ENCODE measurements at regions not wholly inside any gene's neighbourhood (a gene's known extent, or its start where the extent isn't known, plus 50 kb on each side); places are given as distances from the start of the nearest gene placed in this dataset.

DNA sequence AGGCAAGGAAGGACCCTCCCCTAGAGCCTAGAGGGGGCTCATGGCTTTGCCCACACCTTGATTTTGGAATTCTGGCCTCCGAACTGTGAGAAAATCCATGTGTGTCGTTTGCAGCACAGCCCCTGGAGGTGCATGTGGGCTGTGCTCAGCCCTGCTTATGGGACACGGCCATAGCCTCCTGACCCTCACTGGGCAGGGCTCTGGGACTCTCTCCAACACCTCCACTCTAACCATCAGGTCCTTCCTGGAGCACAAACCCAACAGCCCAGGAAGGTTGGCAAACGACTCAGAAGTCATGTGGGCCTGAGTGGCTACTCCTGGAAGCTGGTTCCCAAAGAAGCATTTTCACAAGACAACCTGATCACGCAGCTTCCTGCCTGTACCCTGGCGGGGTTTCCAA lies 144.1 kb downstream of the CTTN start:
- H3K27ac ChIP-seq (ENCODE audit: low read depth) = no peak overlapping the region
- H3K4me3 ChIP-seq = no peak overlapping the region
- peaks cover 17% of the 10 kb centered on the region for H3K4me1 ChIP-seq (ENCODE audit: insufficient read depth)
- H3K27me3 Mint-ChIP-seq (ENCODE audit: insufficient read depth, low read depth, poor library complexity) = peaks cover 23% of the 10 kb centered on the region
- no peak overlapping the region for H3K27ac Mint-ChIP-seq
- no peak overlapping the region for H3K4me2 ChIP-seq
- H3K36me3 ChIP-seq (ENCODE audit: insufficient read depth) = no peaks in the 10 kb centered on the region
- ATAC-seq = no peak
- no peak overlapping the region for H2AFZ ChIP-seq
- H3K36me3 Mint-ChIP-seq (ENCODE audit: low read depth) = peaks cover 2% of the 10 kb centered on the region; the same call in 1 of the 3 replicates
- H3K4me3 Mint-ChIP-seq = no peak overlapping the region
- H3K9me3 Mint-ChIP-seq = no peaks in the 10 kb centered on the region; the same call in 2 of the 3 replicates
- H4K20me1 ChIP-seq (replicated peaks; ENCODE audit: insufficient read depth) = no peaks in the 10 kb centered on the region; the same call in 1 of the 2 replicates
- peaks cover 27% of the 10 kb centered on the region for H3K4me1 Mint-ChIP-seq
- H3K79me2 ChIP-seq (replicated peaks; ENCODE audit: insufficient read depth) = peaks cover 4% of the 10 kb centered on the region; the same call in 1 of the 2 replicates
- TF ChIP-seq EZH2phosphoT487 (IDR thresholded peaks at IDR 0.05; ENCODE audit: unreplicated experiment) (no peak), STAT1 (IDR thresholded peaks at IDR 0.05; ENCODE audit: unreplicated experiment) (no peak), ZNF114 (CRISPR knock-in tag; IDR thresholded peaks at IDR 0.05) (no peak), EZH2 (IDR thresholded peaks at IDR 0.05; ENCODE audit: low read depth, unreplicated experiment) (no peak), POLR2AphosphoS5 (IDR thresholded peaks at IDR 0.05; ENCODE audit: low read depth) (no peak), CREB1 (CRISPR knock-in tag; IDR thresholded peaks at IDR 0.05; ENCODE audit: low read depth) (no peak), NANOG (IDR thresholded peaks at IDR 0.05; ENCODE audit: borderline replicate concordance) (no peak), ZNF331 (CRISPR knock-in tag; IDR thresholded peaks at IDR 0.05; ENCODE audit: low read depth) (no peak), JUNB (IDR thresholded peaks at IDR 0.05; ENCODE audit: unreplicated experiment) (no peak)
- TF ChIP-seq, protein P1, sequence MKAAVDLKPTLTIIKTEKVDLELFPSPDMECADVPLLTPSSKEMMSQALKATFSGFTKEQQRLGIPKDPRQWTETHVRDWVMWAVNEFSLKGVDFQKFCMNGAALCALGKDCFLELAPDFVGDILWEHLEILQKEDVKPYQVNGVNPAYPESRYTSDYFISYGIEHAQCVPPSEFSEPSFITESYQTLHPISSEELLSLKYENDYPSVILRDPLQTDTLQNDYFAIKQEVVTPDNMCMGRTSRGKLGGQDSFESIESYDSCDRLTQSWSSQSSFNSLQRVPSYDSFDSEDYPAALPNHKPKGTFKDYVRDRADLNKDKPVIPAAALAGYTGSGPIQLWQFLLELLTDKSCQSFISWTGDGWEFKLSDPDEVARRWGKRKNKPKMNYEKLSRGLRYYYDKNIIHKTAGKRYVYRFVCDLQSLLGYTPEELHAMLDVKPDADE (IDR thresholded peaks at IDR 0.05) = no peak
- TF ChIP-seq, protein P2, sequence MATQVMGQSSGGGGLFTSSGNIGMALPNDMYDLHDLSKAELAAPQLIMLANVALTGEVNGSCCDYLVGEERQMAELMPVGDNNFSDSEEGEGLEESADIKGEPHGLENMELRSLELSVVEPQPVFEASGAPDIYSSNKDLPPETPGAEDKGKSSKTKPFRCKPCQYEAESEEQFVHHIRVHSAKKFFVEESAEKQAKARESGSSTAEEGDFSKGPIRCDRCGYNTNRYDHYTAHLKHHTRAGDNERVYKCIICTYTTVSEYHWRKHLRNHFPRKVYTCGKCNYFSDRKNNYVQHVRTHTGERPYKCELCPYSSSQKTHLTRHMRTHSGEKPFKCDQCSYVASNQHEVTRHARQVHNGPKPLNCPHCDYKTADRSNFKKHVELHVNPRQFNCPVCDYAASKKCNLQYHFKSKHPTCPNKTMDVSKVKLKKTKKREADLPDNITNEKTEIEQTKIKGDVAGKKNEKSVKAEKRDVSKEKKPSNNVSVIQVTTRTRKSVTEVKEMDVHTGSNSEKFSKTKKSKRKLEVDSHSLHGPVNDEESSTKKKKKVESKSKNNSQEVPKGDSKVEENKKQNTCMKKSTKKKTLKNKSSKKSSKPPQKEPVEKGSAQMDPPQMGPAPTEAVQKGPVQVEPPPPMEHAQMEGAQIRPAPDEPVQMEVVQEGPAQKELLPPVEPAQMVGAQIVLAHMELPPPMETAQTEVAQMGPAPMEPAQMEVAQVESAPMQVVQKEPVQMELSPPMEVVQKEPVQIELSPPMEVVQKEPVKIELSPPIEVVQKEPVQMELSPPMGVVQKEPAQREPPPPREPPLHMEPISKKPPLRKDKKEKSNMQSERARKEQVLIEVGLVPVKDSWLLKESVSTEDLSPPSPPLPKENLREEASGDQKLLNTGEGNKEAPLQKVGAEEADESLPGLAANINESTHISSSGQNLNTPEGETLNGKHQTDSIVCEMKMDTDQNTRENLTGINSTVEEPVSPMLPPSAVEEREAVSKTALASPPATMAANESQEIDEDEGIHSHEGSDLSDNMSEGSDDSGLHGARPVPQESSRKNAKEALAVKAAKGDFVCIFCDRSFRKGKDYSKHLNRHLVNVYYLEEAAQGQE (IDR thresholded peaks at IDR 0.05; ENCODE audit: unreplicated experiment) = no peak
- TF ChIP-seq, protein P3, sequence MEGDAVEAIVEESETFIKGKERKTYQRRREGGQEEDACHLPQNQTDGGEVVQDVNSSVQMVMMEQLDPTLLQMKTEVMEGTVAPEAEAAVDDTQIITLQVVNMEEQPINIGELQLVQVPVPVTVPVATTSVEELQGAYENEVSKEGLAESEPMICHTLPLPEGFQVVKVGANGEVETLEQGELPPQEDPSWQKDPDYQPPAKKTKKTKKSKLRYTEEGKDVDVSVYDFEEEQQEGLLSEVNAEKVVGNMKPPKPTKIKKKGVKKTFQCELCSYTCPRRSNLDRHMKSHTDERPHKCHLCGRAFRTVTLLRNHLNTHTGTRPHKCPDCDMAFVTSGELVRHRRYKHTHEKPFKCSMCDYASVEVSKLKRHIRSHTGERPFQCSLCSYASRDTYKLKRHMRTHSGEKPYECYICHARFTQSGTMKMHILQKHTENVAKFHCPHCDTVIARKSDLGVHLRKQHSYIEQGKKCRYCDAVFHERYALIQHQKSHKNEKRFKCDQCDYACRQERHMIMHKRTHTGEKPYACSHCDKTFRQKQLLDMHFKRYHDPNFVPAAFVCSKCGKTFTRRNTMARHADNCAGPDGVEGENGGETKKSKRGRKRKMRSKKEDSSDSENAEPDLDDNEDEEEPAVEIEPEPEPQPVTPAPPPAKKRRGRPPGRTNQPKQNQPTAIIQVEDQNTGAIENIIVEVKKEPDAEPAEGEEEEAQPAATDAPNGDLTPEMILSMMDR (conservative IDR thresholded peaks at IDR 0.05; ENCODE audit: low read depth in 2 of 2) = no peak
- TF ChIP-seq, protein P4, sequence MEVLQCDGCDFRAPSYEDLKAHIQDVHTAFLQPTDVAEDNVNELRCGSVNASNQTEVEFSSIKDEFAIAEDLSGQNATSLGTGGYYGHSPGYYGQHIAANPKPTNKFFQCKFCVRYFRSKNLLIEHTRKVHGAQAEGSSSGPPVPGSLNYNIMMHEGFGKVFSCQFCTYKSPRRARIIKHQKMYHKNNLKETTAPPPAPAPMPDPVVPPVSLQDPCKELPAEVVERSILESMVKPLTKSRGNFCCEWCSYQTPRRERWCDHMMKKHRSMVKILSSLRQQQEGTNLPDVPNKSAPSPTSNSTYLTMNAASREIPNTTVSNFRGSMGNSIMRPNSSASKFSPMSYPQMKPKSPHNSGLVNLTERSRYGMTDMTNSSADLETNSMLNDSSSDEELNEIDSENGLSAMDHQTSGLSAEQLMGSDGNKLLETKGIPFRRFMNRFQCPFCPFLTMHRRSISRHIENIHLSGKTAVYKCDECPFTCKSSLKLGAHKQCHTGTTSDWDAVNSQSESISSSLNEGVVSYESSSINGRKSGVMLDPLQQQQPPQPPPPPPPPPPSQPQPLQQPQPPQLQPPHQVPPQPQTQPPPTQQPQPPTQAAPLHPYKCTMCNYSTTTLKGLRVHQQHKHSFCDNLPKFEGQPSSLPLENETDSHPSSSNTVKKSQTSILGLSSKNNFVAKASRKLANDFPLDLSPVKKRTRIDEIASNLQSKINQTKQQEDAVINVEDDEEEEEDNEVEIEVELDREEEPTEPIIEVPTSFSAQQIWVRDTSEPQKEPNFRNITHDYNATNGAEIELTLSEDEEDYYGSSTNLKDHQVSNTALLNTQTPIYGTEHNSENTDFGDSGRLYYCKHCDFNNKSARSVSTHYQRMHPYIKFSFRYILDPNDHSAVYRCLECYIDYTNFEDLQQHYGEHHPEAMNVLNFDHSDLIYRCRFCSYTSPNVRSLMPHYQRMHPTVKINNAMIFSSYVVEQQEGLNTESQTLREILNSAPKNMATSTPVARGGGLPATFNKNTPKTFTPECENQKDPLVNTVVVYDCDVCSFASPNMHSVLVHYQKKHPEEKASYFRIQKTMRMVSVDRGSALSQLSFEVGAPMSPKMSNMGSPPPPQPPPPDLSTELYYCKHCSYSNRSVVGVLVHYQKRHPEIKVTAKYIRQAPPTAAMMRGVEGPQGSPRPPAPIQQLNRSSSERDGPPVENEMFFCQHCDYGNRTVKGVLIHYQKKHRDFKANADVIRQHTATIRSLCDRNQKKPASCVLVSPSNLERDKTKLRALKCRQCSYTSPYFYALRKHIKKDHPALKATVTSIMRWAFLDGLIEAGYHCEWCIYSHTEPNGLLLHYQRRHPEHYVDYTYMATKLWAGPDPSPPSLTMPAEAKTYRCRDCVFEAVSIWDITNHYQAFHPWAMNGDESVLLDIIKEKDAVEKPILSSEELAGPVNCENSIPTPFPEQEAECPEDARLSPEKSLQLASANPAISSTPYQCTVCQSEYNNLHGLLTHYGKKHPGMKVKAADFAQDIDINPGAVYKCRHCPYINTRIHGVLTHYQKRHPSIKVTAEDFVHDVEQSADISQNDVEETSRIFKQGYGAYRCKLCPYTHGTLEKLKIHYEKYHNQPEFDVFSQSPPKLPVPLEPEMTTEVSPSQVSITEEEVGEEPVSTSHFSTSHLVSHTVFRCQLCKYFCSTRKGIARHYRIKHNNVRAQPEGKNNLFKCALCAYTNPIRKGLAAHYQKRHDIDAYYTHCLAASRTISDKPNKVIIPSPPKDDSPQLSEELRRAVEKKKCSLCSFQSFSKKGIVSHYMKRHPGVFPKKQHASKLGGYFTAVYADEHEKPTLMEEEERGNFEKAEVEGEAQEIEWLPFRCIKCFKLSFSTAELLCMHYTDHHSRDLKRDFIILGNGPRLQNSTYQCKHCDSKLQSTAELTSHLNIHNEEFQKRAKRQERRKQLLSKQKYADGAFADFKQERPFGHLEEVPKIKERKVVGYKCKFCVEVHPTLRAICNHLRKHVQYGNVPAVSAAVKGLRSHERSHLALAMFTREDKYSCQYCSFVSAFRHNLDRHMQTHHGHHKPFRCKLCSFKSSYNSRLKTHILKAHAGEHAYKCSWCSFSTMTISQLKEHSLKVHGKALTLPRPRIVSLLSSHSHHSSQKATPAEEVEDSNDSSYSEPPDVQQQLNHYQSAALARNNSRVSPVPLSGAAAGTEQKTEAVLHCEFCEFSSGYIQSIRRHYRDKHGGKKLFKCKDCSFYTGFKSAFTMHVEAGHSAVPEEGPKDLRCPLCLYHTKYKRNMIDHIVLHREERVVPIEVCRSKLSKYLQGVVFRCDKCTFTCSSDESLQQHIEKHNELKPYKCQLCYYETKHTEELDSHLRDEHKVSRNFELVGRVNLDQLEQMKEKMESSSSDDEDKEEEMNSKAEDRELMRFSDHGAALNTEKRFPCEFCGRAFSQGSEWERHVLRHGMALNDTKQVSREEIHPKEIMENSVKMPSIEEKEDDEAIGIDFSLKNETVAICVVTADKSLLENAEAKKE (CRISPR knock-in tag; IDR thresholded peaks at IDR 0.05) = no peak
- no peaks in the 10 kb centered on the region for H3F3A ChIP-seq (replicated peaks; ENCODE audit: low read depth)
- no peaks in the 10 kb centered on the region for H3K9me2 ChIP-seq (ENCODE audit: insufficient read depth)
- no peaks in the 10 kb centered on the region for H3K27me3 ChIP-seq (ENCODE audit: insufficient read depth)
- DNase-seq (ENCODE audit: low spot score) = no peak

Measured in GM23338 (cell line).